Astrocyte (in vitro differentiated cells and primary cell): ENCODE measurements at regions not wholly inside any gene's neighbourhood (a gene's known extent, or its start where the extent isn't known, plus 50 kb on each side); places are given as distances from the start of the nearest gene placed in this dataset.

Source experiments
- DNase-seq: peaks from one replicate; pipeline ENCODE4 v3.0.0-alpha.2; 2010; ENCODE audit warnings: low read depth
- FAIRE-seq: peaks from 2 replicates; lab custom pipeline; 2011; peaks lifted over from hg19 to GRCh38; lab: Jason Lieb, UNC
- H2AFZ ChIP-seq: 2 replicates; pipeline ENCODE4 v1.6.0; 2012; ENCODE audit warnings: low read depth, low read length, inconsistent platforms
- H3K27ac ChIP-seq: 2 replicates; pipeline ENCODE4 v1.5.1; 2011; ENCODE audit warnings: low read depth, low read length, inconsistent platforms
- H3K27me3 ChIP-seq: 2 replicates; pipeline ENCODE4 v1.6.0; 2011; ENCODE audit warnings: low read length, inconsistent platforms; ENCODE audit not compliant: insufficient read depth
- H3K36me3 ChIP-seq: 2 replicates; pipeline ENCODE4 v1.5.1; 2011; ENCODE audit warnings: low read length, inconsistent platforms; ENCODE audit not compliant: insufficient read depth
- H3K4me1 ChIP-seq: 2 replicates; pipeline ENCODE4 v1.5.1; 2011; ENCODE audit warnings: low read length, inconsistent platforms; ENCODE audit not compliant: insufficient read depth
- H3K4me2 ChIP-seq: 2 replicates; pipeline ENCODE4 v1.6.0; 2012; ENCODE audit warnings: low read length, inconsistent platforms
- H3K4me3 ChIP-seq: 2 replicates; pipeline ENCODE4 v1.5.1; 2011; ENCODE audit warnings: low read depth, mild to moderate bottlenecking, low read length, inconsistent platforms; ENCODE audit not compliant: insufficient read depth
- H3K79me2 ChIP-seq: 2 replicates; pipeline ENCODE4 v1.6.0; 2012; ENCODE audit warnings: mild to moderate bottlenecking, low read length, inconsistent platforms; ENCODE audit not compliant: insufficient read depth
- H3K9ac ChIP-seq: 2 replicates; pipeline ENCODE4 v1.6.0; 2012; ENCODE audit warnings: mild to moderate bottlenecking, low read length, inconsistent platforms
- H3K9me3 ChIP-seq: 2 replicates; pipeline ENCODE4 v1.5.1; 2012; ENCODE audit warnings: low read depth, mild to moderate bottlenecking, low read length, inconsistent platforms; ENCODE audit not compliant: insufficient read depth
- H4K20me1 ChIP-seq: 2 replicates; pipeline ENCODE4 v1.6.0; 2012; ENCODE audit warnings: low read length, inconsistent platforms; ENCODE audit not compliant: insufficient read depth
- H3K27ac Mint-ChIP-seq: one replicate; pipeline ENCODE4 v1.8.0; 2021; ENCODE audit warnings: mild to moderate bottlenecking, mixed read lengths; ENCODE audit not compliant: unreplicated experiment
- H3K27me3 Mint-ChIP-seq: one replicate; pipeline ENCODE4 v1.8.0; 2021; ENCODE audit warnings: low read depth, mixed read lengths; ENCODE audit not compliant: unreplicated experiment
- H3K36me3 Mint-ChIP-seq: one replicate; pipeline ENCODE4 v1.8.0; 2021; ENCODE audit warnings: low read depth, mixed read lengths; ENCODE audit not compliant: unreplicated experiment
- H3K4me1 Mint-ChIP-seq: one replicate; pipeline ENCODE4 v1.8.0; 2021; ENCODE audit warnings: low read depth, mixed read lengths; ENCODE audit not compliant: unreplicated experiment
- H3K4me3 Mint-ChIP-seq: one replicate; pipeline ENCODE4 v1.8.0; 2021; ENCODE audit warnings: mild to moderate bottlenecking, moderate library complexity, mixed read lengths; ENCODE audit not compliant: unreplicated experiment
- H3K9me3 Mint-ChIP-seq: one replicate; pipeline ENCODE4 v1.8.0; 2021; ENCODE audit warnings: mild to moderate bottlenecking, mixed read lengths; ENCODE audit not compliant: unreplicated experiment
- CTCF ChIP-seq: IDR thresholded peaks from 2 replicates; pipeline ENCODE4 v1.5.1; 2011; ENCODE audit warnings: low read depth, mild to moderate bottlenecking, inconsistent platforms, low read length, moderate library complexity; ENCODE audit not compliant: insufficient read depth
- EZH2 ChIP-seq: IDR thresholded peaks from 2 replicates; pipeline ENCODE4 v1.6.1; 2012; ENCODE audit warnings: mild to moderate bottlenecking, low read length, inconsistent platforms; ENCODE audit not compliant: insufficient read depth

DNA sequence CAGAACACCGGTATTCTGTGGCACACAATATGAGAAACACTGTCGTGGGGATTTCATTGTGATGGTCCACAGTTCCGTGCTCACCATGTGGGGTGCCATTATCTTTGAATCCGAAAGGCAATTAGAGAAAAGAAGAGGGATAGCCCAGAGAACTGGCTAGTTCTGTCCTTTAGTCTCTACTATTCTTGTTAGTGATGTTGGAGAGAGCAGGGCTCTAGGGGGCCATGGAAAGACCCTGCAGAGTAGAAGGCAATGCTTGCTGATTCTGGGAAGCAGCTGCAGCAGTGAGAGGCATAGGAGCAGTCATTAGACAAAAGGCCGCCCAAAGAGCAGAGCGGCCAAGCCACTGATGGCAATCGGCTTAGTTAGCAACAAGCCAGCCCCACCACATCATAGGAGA is 146.3 kb downstream of the TSEN15 start:
- H3K27ac Mint-ChIP-seq: no peak overlapping the region
- no peaks in the 10 kb centered on the region for H4K20me1 ChIP-seq

GRCh38 chr1:184199036-184199435 is 147.5 kb downstream of the TSEN15 start:
- H3K36me3 Mint-ChIP-seq: no peaks in the 10 kb centered on the region
- TF ChIP-seq EZH2: no peak
- no peak for TF ChIP-seq CTCF
- no peak overlapping the region for H3K27ac ChIP-seq

More for the DNA sequence above, 146.3 kb downstream of the TSEN15 start:
- Histone ChIP-seq H3K27ac (no peak overlapping the region), H3K4me2 (no peak overlapping the region), H3K9ac (no peak overlapping the region), H3K4me1 (peaks cover 4% of the 10 kb centered on the region), H3K27me3 (no peaks in the 10 kb centered on the region), H3K9me3 (no peaks in the 10 kb centered on the region), H3K4me3 (no peak overlapping the region), H2AFZ (no peak overlapping the region), H3K36me3 (no peaks in the 10 kb centered on the region), H3K79me2 (no peaks in the 10 kb centered on the region)
- Mint-ChIP-seq H3K4me1 (peaks cover 2% of the 10 kb centered on the region), H3K27me3 (no peaks in the 10 kb centered on the region), H3K9me3 (no peaks in the 10 kb centered on the region), H3K36me3 (no peaks in the 10 kb centered on the region), H3K4me3 (no peak overlapping the region)
- no peak for TF ChIP-seq EZH2
- TF ChIP-seq CTCF: no peak
- FAIRE-seq (no peak), DNase-seq (no peak)

GRCh38 chr1:184199438-184200085 is 148.0 kb downstream of the TSEN15 start:
- Histone ChIP-seq H3K4me3 (no peak overlapping the region), H3K9ac (no peak overlapping the region), H4K20me1 (no peaks in the 10 kb centered on the region), H3K4me1 (peaks cover 4% of the 10 kb centered on the region), H3K36me3 (no peaks in the 10 kb centered on the region), H3K27me3 (no peaks in the 10 kb centered on the region), H2AFZ (no peak overlapping the region), H3K4me2 (no peak overlapping the region), H3K9me3 (no peaks in the 10 kb centered on the region), H3K79me2 (no peaks in the 10 kb centered on the region), H3K27ac (no peak overlapping the region)
- peaks cover 2% of the 10 kb centered on the region for H3K4me1 Mint-ChIP-seq
- peak; percentile 37 for DNase-seq
- H3K27me3 Mint-ChIP-seq: no peaks in the 10 kb centered on the region
- H3K9me3 Mint-ChIP-seq: no peaks in the 10 kb centered on the region
- TF ChIP-seq EZH2 (no peak), CTCF (no peak)
- H3K4me3 Mint-ChIP-seq: no peak overlapping the region
- no peaks in the 10 kb centered on the region for H3K36me3 Mint-ChIP-seq
- no peak overlapping the region for H3K27ac Mint-ChIP-seq
- no peak for FAIRE-seq

More at GRCh38 chr1:184199036-184199435, 147.5 kb downstream of the TSEN15 start:
- no peak overlapping the region for H2AFZ ChIP-seq
- H3K27ac Mint-ChIP-seq: no peak overlapping the region
- H3K4me3 ChIP-seq: no peak overlapping the region
- FAIRE-seq (peak; percentile 74), DNase-seq (peak; percentile 53)
- H3K9me3 ChIP-seq: no peaks in the 10 kb centered on the region
- H3K9ac ChIP-seq: no peak overlapping the region
- H3K4me1 ChIP-seq: peaks cover 4% of the 10 kb centered on the region
- no peak overlapping the region for H3K4me3 Mint-ChIP-seq
- H3K4me1 Mint-ChIP-seq: peaks cover 2% of the 10 kb centered on the region
- H3K79me2 ChIP-seq: no peaks in the 10 kb centered on the region
- no peaks in the 10 kb centered on the region for H3K9me3 Mint-ChIP-seq
- H3K4me2 ChIP-seq: no peak overlapping the region
- H3K27me3 Mint-ChIP-seq: no peaks in the 10 kb centered on the region
- H3K36me3 ChIP-seq: no peaks in the 10 kb centered on the region
- no peaks in the 10 kb centered on the region for H4K20me1 ChIP-seq
- no peaks in the 10 kb centered on the region for H3K27me3 ChIP-seq
